CD14-positive monocyte (primary cell): ENCODE measurements at regions not wholly inside any gene's neighbourhood (a gene's known extent, or its start where the extent isn't known, plus 50 kb on each side); places are given as distances from the start of the nearest gene placed in this dataset.

Experiments
- DNase-seq, 3 donors: peaks; one replicate each; pipeline ENCODE4 v3.0.0-alpha.2; 2011 to 2022
- H2AFZ ChIP-seq: 2 replicates; pipeline ENCODE4 v1.6.0; 2012; ENCODE audit warnings: mild to moderate bottlenecking, low read depth, low read length, inconsistent platforms; ENCODE audit not compliant: insufficient read depth, poor library complexity, severe bottlenecking
- H3K27ac ChIP-seq, 2 donors: 1 replicate in 1 of 2; 2 replicates in 1 of 2; pipeline ENCODE4 v1.5.1; 2012 to 2013; ENCODE audit warnings: low read length in 2 of 2, control low read depth in 1 of 2, inconsistent platforms in 1 of 2, low read depth in 1 of 2, mild to moderate bottlenecking in 1 of 2
- H3K27me3 ChIP-seq, 2 donors: one replicate each; pipeline versions ENCODE4 v1.6.0 to v1.6.1; 2011 to 2013; ENCODE audit warnings: low read length in 2 of 2; ENCODE audit not compliant: control insufficient read depth in 2 of 2, insufficient read depth in 2 of 2
- H3K36me3 ChIP-seq, 2 donors: replicated peaks in 1 of 2; 1 replicate in 1 of 2; 2 replicates in 1 of 2; pipeline versions ENCODE4 v1.5.1 to v1.6.1; 2012 to 2013; ENCODE audit warnings: low read length in 2 of 2, control low read depth in 1 of 2, inconsistent platforms in 1 of 2, mild to moderate bottlenecking in 1 of 2; ENCODE audit not compliant: insufficient read depth in 2 of 2, control insufficient read depth in 1 of 2
- H3K4me1 ChIP-seq, 2 donors: 1 replicate in 1 of 2; 2 replicates in 1 of 2; pipeline versions ENCODE4 v1.5.1 to v1.6.1; 2012 to 2013; ENCODE audit warnings: low read length in 2 of 2, control low read depth in 1 of 2, inconsistent platforms in 1 of 2, mild to moderate bottlenecking in 1 of 2, moderate library complexity in 1 of 2; ENCODE audit not compliant: insufficient read depth in 2 of 2, control insufficient read depth in 1 of 2
- H3K4me2 ChIP-seq: replicated peaks from 2 replicates; pipeline ENCODE3; 2012; ENCODE audit warnings: low read length, moderate library complexity, mild to moderate bottlenecking; ENCODE audit not compliant: poor library complexity, severe bottlenecking; ENCODE audit errors: extremely low read depth
- H3K4me3 ChIP-seq, 3 experiments: fragments of 200-600 bp in 1 of 3; sonication (generic) in 1 of 3; replicated peaks in 1 of 3; 1 replicate in 2 of 3; 2 replicates in 1 of 3; pipeline ENCODE4 v1.5.1; 2011 to 2013; ENCODE audit warnings: low read length in 3 of 3, mild to moderate bottlenecking in 3 of 3, control low read depth in 2 of 3, low read depth in 2 of 3, inconsistent platforms in 1 of 3, moderate library complexity in 1 of 3
- H3K79me2 ChIP-seq: 2 replicates; pipeline ENCODE4 v1.6.0; 2012; ENCODE audit warnings: mild to moderate bottlenecking, control low read depth, inconsistent platforms, low read length, moderate library complexity; ENCODE audit not compliant: insufficient read depth
- H3K9ac ChIP-seq: 2 replicates; pipeline ENCODE4 v1.6.0; 2017; ENCODE audit warnings: low read length, mild to moderate bottlenecking; ENCODE audit not compliant: insufficient read depth, poor library complexity, severe bottlenecking
- H3K9me3 ChIP-seq, 2 donors: replicated peaks in 1 of 2; 1 replicate in 1 of 2; 2 replicates in 1 of 2; pipeline versions ENCODE4 v1.5.1 to v1.6.1; 2012 to 2013; ENCODE audit warnings: low read length in 2 of 2, control low read depth in 1 of 2; ENCODE audit not compliant: control insufficient read depth in 1 of 2, insufficient read depth in 1 of 2
- H4K20me1 ChIP-seq: 2 replicates; pipeline ENCODE4 v1.6.0; 2012; ENCODE audit warnings: mild to moderate bottlenecking, low read length, control low read depth, moderate library complexity; ENCODE audit not compliant: insufficient read depth
- H3K27ac Mint-ChIP-seq, 7 donors: one replicate each; pipeline ENCODE4 v1.8.0; 2020; ENCODE audit warnings: mild to moderate bottlenecking in 7 of 7, mixed read lengths in 7 of 7, moderate library complexity in 6 of 7, inconsistent platforms in 2 of 7
- H3K27me3 Mint-ChIP-seq, 3 donors: one replicate each; pipeline ENCODE4 v1.8.0; 2021 to 2022; ENCODE audit warnings: low read depth in 3 of 3, mild to moderate bottlenecking in 3 of 3, mixed read lengths in 3 of 3, moderate library complexity in 3 of 3, inconsistent platforms in 1 of 3
- H3K36me3 Mint-ChIP-seq, 2 donors: one replicate each; pipeline ENCODE4 v1.8.0; 2020; ENCODE audit warnings: mixed read lengths in 2 of 2, inconsistent platforms in 1 of 2, mild to moderate bottlenecking in 1 of 2
- H3K4me1 Mint-ChIP-seq: one replicate; pipeline ENCODE4 v1.8.0; 2020; ENCODE audit warnings: mild to moderate bottlenecking, mixed read lengths
- H3K4me3 Mint-ChIP-seq, 2 donors: one replicate each; pipeline ENCODE4 v1.8.0; 2020; ENCODE audit warnings: mild to moderate bottlenecking in 2 of 2, mixed read lengths in 2 of 2, moderate library complexity in 1 of 2
- H3K9me3 Mint-ChIP-seq, 7 donors: one replicate each; pipeline ENCODE4 v1.8.0; 2020 to 2022; ENCODE audit warnings: mixed read lengths in 7 of 7, mild to moderate bottlenecking in 6 of 7, moderate library complexity in 6 of 7, inconsistent platforms in 2 of 7
- CTCF ChIP-seq: fragments of 200-600 bp; IDR thresholded peaks from one replicate; pipeline ENCODE4 v1.8.0; 2022; ENCODE audit warnings: antibody characterized with exemption, mild to moderate bottlenecking
- WGBS: methylation state at CpG from one replicate; pipeline ENCODE4 v1.1.5; 2013; ENCODE audit warnings: missing lambda C conversion rate; ENCODE audit not compliant: insufficient coverage; 5-methylcytosine and 5-hydroxymethylcytosine counted together
- intact Hi-C, 2 donors: fragments of 100-400 bp; cut with micrococcal nuclease; formaldehyde crosslinking; loops; one replicate each; pipeline versions ENCODE4 v1.15.0 to v1.15.1; 2023

DNA sequence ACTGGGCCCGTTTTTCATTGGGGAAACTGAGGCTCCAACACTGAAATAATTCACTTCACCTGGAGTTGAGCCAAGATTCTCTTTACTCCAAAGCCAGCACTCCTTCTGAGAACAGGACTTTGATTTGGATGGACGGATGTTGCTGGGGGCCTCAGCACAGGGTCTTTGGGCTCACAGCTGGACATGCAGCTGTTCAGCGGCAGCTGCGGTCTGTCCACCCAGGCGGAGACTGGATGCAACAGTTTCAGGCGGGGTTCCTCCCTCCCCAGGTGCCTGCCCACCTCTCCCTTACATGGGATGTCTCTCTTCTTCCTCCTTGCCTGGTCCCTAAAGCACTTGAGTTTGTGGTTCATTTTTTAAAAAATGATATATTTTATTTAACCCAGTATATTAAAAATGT is 219.0 kb upstream of the IRX4 start:
- Histone ChIP-seq H2AFZ (no peak overlapping the region), H3K9ac (no peak overlapping the region), H3K4me1 (no peaks in the 10 kb centered on the region), H3K27ac (no peak overlapping the region), H3K79me2 (no peaks in the 10 kb centered on the region), H3K4me2 (no peak overlapping the region), H3K36me3 (no peaks in the 10 kb centered on the region), H3K4me3 (no peak overlapping the region), H4K20me1 (no peaks in the 10 kb centered on the region), H3K27me3 (no peaks in the 10 kb centered on the region), H3K9me3 (peaks cover 11% of the 10 kb centered on the region in 2 donors)
- no peaks in the 10 kb centered on the region for H3K36me3 Mint-ChIP-seq
- intact Hi-C loops = no loop called here
- H3K4me1 Mint-ChIP-seq = no peaks in the 10 kb centered on the region
- no peak for DNase-seq
- H3K9me3 Mint-ChIP-seq = peaks cover 2 to 19% (median 9%) of the 10 kb centered on the region in 7 donors
- 100% methylated on average over 3 of the region's 6 CpGs for WGBS
- peaks cover 0 to 2% (median 0%) of the 10 kb centered on the region in 3 donors for H3K27me3 Mint-ChIP-seq
- H3K4me3 Mint-ChIP-seq = no peak overlapping the region
- no peak for TF ChIP-seq CTCF
- H3K27ac Mint-ChIP-seq = no peak overlapping the region

GRCh38 chr5:2096887-2097505 is 214.3 kb upstream of the IRX4 start:
- 89% methylated on average over 20 of the region's 22 CpGs for WGBS
- no peak overlapping the region for H3K27ac Mint-ChIP-seq

More at GRCh38 chr5:2096887-2097505, 214.3 kb upstream of the IRX4 start:
- H3K27ac ChIP-seq = no peak overlapping the region
- H3K27me3 ChIP-seq = no peaks in the 10 kb centered on the region
- no peak for TF ChIP-seq CTCF
- H3K36me3 ChIP-seq = no peaks in the 10 kb centered on the region
- Mint-ChIP-seq H3K36me3 (no peaks in the 10 kb centered on the region), H3K4me3 (no peak overlapping the region), H3K4me1 (no peaks in the 10 kb centered on the region), H3K27me3 (no peaks in the 10 kb centered on the region), H3K9me3 (peaks cover 0 to 26% (median 6%) of the 10 kb centered on the region in 7 donors)
- no peaks in the 10 kb centered on the region for H4K20me1 ChIP-seq
- no peak overlapping the region for H3K4me2 ChIP-seq
- no peaks in the 10 kb centered on the region for H3K79me2 ChIP-seq
- no peaks in the 10 kb centered on the region for H3K4me1 ChIP-seq
- peaks cover 8 to 13% of the 10 kb centered on the region in 2 donors for H3K9me3 ChIP-seq
- intact Hi-C loops = no loop called here
- no peak overlapping the region for H2AFZ ChIP-seq
- no peak for DNase-seq
- no peak overlapping the region for H3K4me3 ChIP-seq
- H3K9ac ChIP-seq = no peak overlapping the region
